Body of pancreas (tissue), 4 donors: ENCODE measurements at regions not wholly inside any gene's neighbourhood (a gene's known extent, or its start where the extent isn't known, plus 50 kb on each side); places are given as distances from the start of the nearest gene placed in this dataset.

ENCODE experiments used
- ATAC-seq: fragments of 150-250 bp; one replicate; pipeline ENCODE4 v1.9.1; 2016
- DNase-seq, 4 donors: peaks; one replicate each; pipeline ENCODE4 v3.0.0-alpha.2; 2019
- H3K27ac ChIP-seq, 4 donors: fragments of 200-600 bp; sonication (generic); 1 replicate in 3 of 4; 2 replicates in 1 of 4; pipeline versions ENCODE4 v1.5.1 to v1.6.1; 2016 to 2019; ENCODE audit warnings: mild to moderate bottlenecking in 1 of 4, mixed read lengths in 1 of 4, moderate library complexity in 1 of 4
- H3K27me3 ChIP-seq, 2 donors: fragments of 200-600 bp; sonication (generic); one replicate each; pipeline ENCODE4 v1.6.0; 2016; ENCODE audit warnings: mild to moderate bottlenecking in 1 of 2
- H3K36me3 ChIP-seq, 2 donors: fragments of 200-600 bp; sonication (generic); replicated peaks in 1 of 2; 2 replicates each; pipeline ENCODE4 v1.5.1; 2016; ENCODE audit warnings: low read depth in 2 of 2; ENCODE audit not compliant: insufficient read depth in 1 of 2
- H3K4me1 ChIP-seq: fragments of 200-600 bp; sonication (generic); one replicate; pipeline ENCODE4 v1.6.0; 2016
- H3K4me3 ChIP-seq, 2 donors: fragments of 200-600 bp; sonication (generic); 1 replicate in 1 of 2; 2 replicates in 1 of 2; pipeline ENCODE4 v1.5.1; 2016 to 2019
- H3K9me3 ChIP-seq, 3 donors: fragments of 200-600 bp; sonication (generic); 1 replicate in 2 of 3; 2 replicates in 1 of 3; pipeline ENCODE4 v1.5.1; 2016
- POLR2A ChIP-seq, 3 donors: fragments of 450-650 bp; IDR thresholded peaks; one replicate each; pipeline ENCODE4 v1.6.1; 2016; ENCODE audit warnings: antibody characterized with exemption in 3 of 3, mild to moderate bottlenecking in 2 of 3
- WGBS, 2 donors: methylation state at CpG; one replicate each; pipeline ENCODE4 v1.1.5; 2017; 5-methylcytosine and 5-hydroxymethylcytosine counted together
- intact Hi-C: fragments of 100-400 bp; cut with DNase I; formaldehyde crosslinking; loops from one replicate; pipeline ENCODE4 v1.15.1; 2023
- TF ChIP-seq, protein P1 (sequence below), 7 experiments: fragments of 450-650 bp in 4 of 7; fragments of 200-600 bp in 3 of 7; sonication (generic) in 3 of 7; IDR thresholded peaks; one replicate each; pipeline ENCODE4 v1.5.1; 2016 to 2019; ENCODE audit warnings: antibody characterized with exemption in 7 of 7

DNA sequence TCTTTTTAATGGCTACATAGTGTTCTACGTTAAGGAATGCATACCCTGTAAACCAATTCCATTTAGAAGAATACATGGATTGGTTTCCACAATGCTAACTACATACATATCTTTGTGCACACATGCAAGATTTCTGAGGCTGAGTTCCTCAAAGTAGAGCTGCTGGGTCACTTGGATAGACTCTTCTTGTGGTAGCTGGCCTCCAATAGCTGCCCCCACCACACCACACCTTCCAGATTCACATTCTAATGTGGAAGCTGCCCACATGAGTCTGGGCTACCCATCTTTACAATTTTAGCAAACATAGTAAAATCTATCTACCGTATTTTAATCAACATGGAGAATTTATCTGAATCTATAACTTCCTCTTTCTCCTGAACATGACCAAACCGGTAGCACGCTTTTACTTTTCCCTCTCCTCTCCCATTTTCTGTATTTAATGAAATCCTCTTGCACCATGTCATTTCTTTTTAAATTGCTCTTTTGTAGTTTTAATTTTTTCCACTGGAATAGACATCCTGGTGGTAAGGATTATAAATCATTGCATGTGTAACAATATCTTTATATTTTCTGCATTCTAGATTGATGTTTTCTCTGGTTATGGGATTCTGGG lies 74.7 kb upstream of the CITED2 start:
- ATAC-seq, result no peak
- Histone ChIP-seq H3K4me3 (no peak overlapping the region), H3K4me1 (no peaks in the 10 kb centered on the region), H3K27ac (no peak overlapping the region), H3K9me3 (no peaks in the 10 kb centered on the region), H3K36me3 (no peaks in the 10 kb centered on the region), H3K27me3 (no peaks in the 10 kb centered on the region)
- intact Hi-C loops, result no loop called here
- no peak for DNase-seq
- WGBS, 2 donors, result 69 to 84% methylated on average over 4 of the region's 4 CpGs
- TF ChIP-seq, protein P1, sequence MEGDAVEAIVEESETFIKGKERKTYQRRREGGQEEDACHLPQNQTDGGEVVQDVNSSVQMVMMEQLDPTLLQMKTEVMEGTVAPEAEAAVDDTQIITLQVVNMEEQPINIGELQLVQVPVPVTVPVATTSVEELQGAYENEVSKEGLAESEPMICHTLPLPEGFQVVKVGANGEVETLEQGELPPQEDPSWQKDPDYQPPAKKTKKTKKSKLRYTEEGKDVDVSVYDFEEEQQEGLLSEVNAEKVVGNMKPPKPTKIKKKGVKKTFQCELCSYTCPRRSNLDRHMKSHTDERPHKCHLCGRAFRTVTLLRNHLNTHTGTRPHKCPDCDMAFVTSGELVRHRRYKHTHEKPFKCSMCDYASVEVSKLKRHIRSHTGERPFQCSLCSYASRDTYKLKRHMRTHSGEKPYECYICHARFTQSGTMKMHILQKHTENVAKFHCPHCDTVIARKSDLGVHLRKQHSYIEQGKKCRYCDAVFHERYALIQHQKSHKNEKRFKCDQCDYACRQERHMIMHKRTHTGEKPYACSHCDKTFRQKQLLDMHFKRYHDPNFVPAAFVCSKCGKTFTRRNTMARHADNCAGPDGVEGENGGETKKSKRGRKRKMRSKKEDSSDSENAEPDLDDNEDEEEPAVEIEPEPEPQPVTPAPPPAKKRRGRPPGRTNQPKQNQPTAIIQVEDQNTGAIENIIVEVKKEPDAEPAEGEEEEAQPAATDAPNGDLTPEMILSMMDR (IDR thresholded peaks at IDR 0.05), result no peak
- no peak for TF ChIP-seq POLR2A (IDR thresholded peaks at IDR 0.05)

DNA sequence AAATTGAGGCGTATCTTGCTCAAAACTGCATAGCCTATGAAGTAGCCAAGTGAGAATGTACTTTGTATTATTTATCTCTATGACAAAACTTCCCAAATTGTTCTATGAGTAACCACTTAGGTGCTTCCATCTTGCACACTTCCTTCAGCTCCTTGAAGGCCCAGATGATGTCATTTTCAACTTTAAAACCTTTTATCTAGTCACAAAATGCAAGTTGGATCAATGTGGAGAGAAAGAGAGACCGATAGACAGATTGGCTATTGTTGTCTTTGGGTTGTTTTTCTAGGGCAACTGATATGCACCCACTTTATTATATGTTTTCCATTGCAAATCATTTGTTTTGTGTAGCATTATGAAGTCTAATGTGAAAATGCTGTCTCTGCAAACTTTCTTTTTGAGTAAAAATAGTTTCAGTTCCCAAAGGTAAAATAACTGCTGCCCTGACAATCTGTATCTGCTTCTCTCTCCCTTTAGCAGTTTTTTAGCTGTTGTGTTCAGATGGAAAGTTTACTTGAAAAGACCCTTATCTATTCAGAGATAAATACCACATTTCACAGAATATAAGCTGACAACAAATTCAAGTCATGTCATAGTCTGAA lies 73.7 kb upstream of the CITED2 start:
- ATAC-seq, result no peak
- no peak for DNase-seq
- no peaks in the 10 kb centered on the region for H3K36me3 ChIP-seq
- no peaks in the 10 kb centered on the region for H3K9me3 ChIP-seq
- H3K4me1 ChIP-seq, result no peaks in the 10 kb centered on the region
- no peak for TF ChIP-seq POLR2A (IDR thresholded peaks at IDR 0.05)
- TF ChIP-seq, protein P1 (IDR thresholded peaks at IDR 0.05), result no peak
- H3K27ac ChIP-seq, result no peak overlapping the region
- H3K4me3 ChIP-seq, result no peak overlapping the region
- intact Hi-C loops, result no loop called here
- no peaks in the 10 kb centered on the region for H3K27me3 ChIP-seq
- WGBS, 2 donors, result 53 to 70% methylated on average over 2 of the region's 2 CpGs

DNA sequence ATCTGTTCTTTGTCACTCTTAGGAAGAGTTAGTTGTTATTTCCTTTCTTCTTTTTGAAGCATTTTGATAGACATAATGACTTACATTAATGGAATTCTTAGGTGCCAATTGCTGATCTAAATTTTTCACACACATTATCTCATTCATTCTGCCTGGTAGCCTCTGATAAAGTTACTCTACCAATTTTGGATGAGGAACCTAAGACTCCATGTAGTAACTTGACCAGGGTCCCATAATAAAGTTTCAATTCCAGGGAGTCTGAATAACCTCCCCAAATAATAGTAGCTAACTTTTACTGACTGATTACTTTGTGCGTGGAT lies 73.2 kb upstream of the CITED2 start:
- Histone ChIP-seq H3K9me3 (no peaks in the 10 kb centered on the region), H3K27ac (no peak overlapping the region), H3K4me1 (no peaks in the 10 kb centered on the region), H3K36me3 (no peaks in the 10 kb centered on the region), H3K4me3 (no peak overlapping the region), H3K27me3 (no peaks in the 10 kb centered on the region)
- DNase-seq, result no peak
- TF ChIP-seq POLR2A (IDR thresholded peaks at IDR 0.05), result no peak
- TF ChIP-seq, protein P1 (IDR thresholded peaks at IDR 0.05), result no peak
- 81 to 92% methylated on average over 1 of the region's 1 CpG for WGBS, 2 donors
- intact Hi-C loops, result no loop called here
- no peak for ATAC-seq

DNA sequence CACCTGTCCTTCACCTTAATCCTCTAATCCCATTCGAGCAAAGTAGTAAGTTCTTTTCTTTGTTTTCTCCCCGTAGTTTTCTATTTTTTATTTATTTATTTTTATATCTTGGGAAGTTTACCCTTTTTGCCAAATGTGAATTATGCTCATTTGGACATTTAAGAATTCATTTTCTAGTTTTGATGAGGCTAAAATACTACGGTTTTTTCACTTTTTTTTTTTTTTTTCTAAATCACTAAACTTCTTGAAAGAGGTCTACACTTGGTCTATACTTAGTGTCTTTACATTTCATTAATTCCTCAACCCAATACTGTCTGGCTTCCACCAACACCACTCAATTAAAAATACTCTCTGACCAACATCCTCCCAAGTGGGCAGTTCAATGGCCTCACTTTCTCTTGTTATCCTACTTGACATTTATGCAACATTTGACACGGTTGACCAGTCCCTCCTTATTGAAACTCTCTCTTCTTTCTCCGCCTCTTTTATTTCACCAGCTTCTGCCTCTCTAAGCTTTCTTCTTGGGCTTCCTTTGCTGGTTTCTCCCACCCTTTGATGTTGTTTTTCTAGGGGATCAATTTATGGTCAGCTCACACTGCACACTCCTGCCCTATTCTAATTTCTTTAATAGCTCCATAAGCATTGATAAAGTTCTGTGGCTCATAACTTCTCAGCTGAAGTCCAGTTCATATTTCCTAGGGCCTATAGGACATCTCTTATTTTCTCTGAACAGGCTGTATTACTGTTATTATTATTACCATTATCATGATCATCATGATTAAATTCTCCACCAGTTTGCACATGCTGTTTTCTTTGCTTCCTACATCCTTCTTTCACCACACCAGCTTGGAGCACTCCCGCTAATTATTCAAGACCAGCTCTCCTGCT lies 72.6 kb upstream of the CITED2 start:
- no peaks in the 10 kb centered on the region for H3K4me1 ChIP-seq
- H3K36me3 ChIP-seq, result no peaks in the 10 kb centered on the region
- H3K4me3 ChIP-seq, result no peak overlapping the region
- H3K9me3 ChIP-seq, result no peaks in the 10 kb centered on the region
- TF ChIP-seq, protein P1 (IDR thresholded peaks at IDR 0.05), result no peak
- no peak for TF ChIP-seq POLR2A (IDR thresholded peaks at IDR 0.05)
- DNase-seq (no peak), ATAC-seq (no peak)
- no peaks in the 10 kb centered on the region for H3K27me3 ChIP-seq
- no peak overlapping the region for H3K27ac ChIP-seq
- intact Hi-C loops, result no loop called here
- 93 to 94% methylated on average over 6 of the region's 6 CpGs for WGBS, 2 donors
